ENCODE measurements at regions not wholly inside any gene's neighbourhood (a gene's known extent, or its start where the extent isn't known, plus 50 kb on each side); places are given as distances from the start of the nearest gene placed in this dataset.
"Not testable (repeated sequence)": the region's sequence is repeated elsewhere in the genome, so short reads cannot be mapped to it uniquely, and the experiment has no call there.

DNA sequence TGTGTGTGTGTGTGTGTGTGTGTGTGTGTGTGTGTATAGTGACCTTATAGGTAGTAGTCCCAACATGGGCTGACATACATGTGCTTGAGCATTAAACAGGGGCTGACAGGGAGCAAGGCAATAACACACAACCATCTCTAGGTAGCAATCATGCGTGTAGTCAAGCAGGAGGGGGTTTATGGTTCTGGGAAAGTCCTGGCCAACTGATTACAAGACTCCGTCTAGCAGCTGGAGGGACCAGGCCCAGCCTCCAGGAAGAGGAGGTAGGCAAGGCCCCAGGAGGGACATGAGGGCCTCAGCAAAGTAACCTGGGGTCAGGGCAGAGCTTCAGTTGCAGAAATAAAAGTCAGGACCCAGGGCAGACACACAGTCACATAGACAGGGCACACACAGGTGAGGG lies 60.6 kb upstream of the E2F3 start:
- no peak for DNase-seq

DNA sequence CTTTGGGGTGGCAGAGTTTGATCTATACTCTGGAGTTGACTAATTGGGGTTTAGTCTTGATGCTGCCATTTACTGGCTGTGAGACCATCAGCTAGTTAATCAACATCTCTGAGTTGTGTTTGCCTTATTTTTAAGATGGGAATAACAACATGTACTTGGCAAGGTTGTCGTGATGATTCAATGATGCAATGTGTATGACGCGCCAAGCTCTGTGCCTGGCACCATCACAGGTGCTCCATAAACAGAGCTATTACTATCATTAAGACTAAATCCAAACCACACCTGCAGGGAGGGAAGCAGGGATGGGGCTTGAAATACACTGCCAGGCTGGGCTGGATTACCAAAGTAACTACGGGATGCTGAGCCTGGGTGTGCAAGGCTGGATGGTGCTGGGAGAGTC lies 60.1 kb upstream of the E2F3 start:
- no peak for DNase-seq

DNA sequence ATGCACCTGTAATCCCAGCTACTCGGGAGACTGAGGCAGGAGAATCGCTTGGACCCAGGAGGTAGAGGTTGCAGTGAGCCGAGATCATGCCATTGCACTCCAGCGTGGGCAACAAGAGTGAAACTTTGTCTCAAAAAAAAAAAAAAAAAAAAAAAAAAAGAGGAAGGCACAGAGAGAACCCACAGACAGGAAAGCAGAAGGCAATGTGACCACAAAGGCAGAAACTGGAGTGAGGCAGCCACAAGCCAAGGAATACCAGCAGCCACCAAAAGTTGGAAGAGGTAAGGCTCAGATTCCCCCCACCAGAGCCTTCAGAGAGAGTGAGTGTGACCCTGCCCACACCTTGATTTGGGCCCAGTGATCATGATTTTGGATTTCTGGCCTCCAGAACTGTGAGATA lies 54.7 kb upstream of the E2F3 start:
- DNase-seq: not testable (repeated sequence)

DNA sequence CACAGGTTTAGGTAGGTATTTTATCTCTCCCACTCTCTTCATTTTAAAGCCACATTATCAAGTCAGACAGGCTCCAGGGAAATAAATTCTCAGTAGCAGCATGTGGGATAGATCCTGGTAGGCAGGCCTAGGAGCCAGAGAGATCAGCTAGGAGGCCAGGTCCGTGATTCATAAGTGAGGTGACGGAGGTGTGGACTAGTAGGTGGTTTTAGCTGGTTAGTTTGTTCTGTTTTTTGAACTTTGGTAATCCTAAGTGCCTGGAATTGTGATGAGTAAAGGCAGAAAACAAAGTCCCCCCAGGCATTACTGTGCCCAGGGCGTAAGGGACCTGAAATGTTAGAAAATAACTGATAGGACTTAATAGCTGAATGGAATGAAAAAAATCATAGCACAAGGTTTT lies 53.6 kb upstream of the E2F3 start:
- no peak for DNase-seq

DNA sequence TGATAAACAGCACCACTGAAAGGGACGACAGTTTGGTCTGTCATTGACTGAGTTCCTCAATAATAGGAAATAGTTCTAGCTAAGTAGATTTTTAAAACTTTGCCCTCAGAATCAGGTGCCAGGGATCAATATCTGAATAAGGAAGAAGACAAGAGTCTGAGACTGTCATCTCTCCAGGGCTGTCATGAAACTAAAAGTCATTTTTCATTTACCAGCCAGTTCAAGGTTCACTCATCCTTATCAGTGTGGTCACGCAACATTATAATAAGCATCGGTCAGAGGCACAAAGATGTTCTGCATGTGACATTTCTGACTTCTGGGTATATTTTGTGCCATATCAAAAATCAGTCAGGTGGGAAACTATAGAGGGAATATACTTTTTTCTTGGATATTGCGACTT lies 52.5 kb upstream of the E2F3 start:
- DNase-seq: no peak

DNA sequence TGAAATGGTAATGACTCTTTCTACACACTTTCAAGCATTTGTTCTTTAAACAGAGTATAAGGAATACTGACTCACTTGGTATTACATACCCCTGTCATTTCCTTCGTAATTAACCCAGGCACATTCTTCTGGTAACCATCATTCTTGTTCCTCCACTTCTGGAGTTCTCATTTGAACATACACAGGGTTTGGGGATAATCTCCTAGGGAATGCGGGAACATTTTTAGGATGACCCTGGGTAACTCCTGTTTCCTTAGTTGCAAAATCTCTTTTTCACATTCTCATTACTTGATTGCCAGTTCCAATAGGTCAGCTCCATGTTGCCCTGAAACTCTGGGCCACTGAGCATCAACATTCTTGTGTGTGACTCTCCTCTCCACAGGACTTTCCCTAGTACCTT lies 51.5 kb upstream of the E2F3 start:
- no peak for DNase-seq

DNA sequence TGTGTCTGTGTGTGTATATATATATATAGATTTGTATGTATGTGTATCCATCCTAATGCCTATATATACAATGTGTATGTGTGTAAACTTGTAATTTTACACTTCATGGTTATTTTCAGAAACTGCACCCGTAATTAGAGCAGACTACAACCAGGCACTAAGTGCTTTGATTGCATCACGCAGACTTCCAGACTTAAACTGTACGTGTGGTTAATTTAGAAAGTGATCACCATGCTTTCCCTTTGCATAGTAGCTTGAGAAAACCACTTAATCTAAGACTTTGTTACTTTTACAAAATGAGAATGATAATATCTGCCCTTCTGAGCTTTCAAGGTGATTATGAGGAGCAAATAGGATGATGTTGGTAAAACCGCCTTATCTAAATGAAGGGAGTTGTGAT lies 50.1 kb upstream of the E2F3 start:
- DNase-seq: no peak
